ENCODE measurements at regions not wholly inside any gene's neighbourhood (a gene's known extent, or its start where the extent isn't known, plus 50 kb on each side); places are given as distances from the start of the nearest gene placed in this dataset.

DNA sequence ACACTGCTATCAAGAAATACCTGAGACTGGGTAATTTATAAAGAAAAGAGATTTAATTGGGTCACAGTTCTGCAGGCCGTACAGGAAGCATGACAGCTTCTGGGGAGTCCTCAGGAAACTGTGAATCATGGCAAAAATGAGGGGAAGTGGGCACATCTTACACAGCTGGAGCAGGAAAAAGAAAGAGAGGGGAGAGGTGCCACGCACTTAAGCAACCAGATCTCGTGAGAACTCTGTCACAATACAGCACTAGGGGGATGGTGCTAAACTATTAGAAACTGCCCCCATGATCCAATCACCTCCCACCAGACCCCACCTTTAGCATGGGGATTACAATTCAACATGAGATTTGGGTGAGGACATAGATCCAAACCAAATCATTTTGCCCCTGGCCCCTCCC, 105.5 kb upstream of the CPLX2 start:
- no peak for DNase-seq

- no peak for DNase-seq
Observed at GRCh38 chr5:175766963-175767362, 104.4 kb upstream of the CPLX2 start.

DNA sequence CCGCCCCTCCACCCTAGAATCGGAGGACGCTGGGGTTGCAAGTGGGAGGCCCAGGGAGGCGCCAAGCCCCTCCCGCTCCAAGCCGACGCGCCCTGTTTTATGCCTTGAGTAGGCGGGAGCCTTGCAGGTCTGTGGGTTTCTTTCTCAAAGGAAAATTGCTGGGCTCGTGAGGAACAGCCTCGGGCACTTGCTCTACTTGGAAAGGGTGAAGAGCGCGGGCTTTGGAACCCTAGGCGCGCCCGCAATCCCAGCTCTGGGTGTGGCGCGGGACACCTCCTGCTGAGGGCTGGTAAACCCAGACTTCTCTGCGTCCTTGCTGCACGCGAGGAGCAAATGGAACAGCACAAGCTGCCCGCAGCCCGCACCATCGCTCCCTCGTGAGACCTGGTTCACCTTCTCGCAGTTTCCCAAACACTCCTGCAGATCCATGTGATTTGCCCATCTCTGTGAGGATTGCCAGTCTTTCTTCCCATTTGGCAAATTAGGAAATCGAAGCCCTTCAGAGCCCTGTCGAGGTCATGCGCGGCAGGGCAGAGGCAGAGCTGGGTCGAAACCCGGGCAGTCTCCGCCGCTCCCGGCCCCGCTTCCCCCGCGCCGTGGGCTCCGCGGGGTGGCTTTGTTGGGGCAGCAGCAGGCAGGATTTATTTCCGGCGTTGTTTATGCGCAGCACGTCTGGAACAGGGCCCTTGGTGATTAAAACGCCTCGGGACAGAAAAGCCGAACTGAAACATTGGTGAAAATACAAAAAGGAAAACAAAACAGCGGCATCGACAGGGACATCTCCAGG, 98.4 kb upstream of the CPLX2 start:
- DNase-seq = peak; percentile 65

GRCh38 chr5:175773534-175774070, 97.8 kb upstream of the CPLX2 start:
- DNase-seq = no peak

- no peak for DNase-seq
Observed at GRCh38 chr5:175775416-175775815, 96.0 kb upstream of the CPLX2 start.

DNA sequence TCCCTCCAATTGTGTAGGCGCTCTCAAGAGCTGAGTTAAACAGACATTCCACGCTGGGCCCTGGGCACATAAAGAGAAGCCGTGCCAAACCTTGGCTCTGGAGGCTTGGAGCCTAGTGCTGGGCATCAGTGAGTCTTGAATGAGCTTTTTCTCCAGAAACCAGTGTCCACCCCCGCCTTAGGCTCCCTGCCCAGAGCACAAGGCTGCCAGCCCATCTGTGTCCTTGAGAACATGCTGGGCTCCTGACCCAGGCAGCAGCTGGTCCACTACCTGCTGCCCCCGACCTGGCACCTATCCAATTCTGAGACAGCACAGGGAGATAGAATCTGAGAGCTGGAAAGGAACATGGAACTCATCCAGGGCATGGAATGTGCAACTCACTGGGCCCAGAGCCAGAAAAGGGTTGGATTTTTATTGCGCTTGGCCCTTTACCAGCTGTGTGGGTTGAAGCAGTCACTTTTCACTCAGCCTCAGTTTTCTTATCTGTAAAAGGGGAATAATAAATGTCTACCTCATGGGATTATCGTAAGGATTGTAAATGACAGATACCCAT, 92.4 kb upstream of the CPLX2 start:
- peak; percentile 73 for DNase-seq

DNA sequence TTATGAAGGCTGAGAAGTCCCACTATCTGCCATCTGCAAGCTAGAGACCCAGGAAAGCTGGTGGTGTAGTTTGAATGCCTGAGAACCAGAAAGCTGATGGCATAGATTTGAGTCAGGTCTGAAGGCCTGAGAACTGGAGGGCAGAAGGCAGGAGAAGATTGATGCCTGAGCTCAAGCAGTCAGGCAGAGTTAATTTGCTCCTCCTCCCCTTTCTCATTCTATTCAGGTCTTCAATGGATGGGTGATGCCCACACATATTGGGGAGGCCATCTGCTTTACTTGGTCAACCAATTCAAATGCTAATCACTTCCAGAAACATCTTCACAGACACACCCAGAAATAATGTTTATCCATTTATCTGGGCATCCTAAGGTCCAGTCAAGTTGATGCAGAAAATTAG, 87.6 kb upstream of the CPLX2 start:
- no peak for DNase-seq

DNA sequence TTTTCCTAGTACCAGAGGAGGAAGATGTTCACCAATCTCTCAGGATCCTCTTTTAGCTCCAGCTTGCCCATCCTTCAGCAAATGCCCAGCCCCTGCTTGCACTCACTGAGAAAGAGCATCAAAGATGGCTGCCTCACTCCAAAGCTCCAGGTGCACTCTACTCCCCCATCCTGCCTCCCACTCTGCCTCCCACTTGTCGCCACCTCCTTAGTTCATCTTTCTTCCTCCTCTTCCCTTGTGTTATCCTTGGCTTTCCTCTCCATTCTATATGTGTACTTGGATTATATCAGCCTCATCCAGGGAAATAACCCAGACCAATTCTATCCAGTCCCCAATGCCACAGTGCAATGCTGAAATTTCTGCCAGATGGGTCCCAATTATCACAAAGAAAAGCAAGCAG, 87.1 kb upstream of the CPLX2 start:
- DNase-seq = no peak

DNA sequence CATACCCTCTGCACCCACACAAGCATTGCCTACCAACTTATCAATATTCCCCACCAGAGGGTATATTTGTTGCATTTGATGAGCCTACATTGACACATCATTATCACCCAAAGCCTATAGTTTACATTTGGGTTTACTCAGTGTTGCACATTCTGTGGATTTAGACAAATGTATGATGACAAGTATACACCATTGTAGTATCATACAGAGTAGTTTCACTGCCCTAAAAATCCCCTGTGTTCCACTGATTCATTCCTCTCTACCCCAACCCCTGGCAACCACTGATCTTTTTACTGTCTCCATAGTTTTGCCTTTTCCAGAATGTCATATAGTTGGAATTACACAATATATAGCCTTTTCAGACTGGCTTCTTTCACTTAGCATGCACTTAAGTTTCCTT, 85.7 kb upstream of the CPLX2 start:
- DNase-seq = no peak

- no peak for DNase-seq
Observed at GRCh38 chr5:175788155-175788787, 83.1 kb upstream of the CPLX2 start.

DNA sequence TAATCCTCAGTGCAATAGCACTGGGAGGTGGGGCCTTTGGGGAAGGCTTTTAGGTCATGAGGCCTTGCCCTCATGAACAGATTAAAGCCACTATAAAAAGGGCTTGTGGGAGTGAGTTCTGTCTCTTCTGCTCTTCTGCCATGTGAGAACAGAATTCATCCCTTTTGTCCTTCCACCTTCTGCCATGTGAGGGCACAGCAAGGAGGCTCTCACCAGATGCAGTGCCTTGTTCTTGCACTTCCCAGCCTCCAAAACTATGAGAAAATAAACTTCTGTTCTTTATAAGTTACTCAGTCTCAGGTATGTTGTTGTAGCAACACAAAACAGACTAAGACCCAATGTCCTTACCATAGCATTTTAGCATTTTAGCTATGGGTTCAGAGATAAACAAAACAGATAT, 81.7 kb upstream of the CPLX2 start:
- DNase-seq = no peak

DNA sequence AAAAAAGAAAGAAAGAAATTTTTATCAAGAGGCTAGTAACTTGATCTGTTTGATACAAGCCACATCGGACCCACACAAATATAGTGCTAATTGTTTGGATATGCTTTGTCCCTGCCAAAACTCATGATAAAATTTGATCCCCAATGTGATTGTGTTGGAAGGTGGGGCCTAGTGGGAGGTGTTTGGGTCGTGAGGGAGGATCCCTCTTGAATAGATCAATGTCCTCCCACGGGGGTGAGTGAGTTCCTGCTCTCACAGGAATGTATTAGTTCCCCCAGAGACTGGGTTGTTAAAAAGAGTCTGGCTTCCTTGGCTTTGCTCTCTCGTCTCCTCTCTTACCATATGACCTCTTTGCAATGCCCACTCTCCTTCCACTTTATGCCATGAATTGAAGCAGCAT, 80.6 kb upstream of the CPLX2 start:
- DNase-seq = no peak

DNA sequence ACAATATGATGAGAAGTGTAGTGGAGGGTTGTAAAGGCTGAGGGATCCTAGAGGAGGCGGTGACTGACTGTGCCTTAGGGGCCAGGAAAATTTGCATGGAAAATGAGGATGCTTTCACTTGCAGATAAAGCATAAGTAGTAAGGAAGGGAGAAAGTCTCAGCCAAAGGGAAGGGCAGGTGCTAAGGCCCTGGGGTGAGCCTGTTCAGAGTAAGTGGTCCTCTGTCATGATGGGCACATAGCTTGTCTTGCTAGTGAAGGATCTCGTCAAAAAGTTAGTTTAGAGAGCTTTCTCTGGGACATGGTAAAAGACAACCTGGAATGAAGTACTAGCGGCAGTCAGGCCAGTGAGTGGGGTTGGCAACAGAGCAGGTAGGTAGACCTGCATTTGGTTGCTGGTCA, 75.4 kb upstream of the CPLX2 start:
- DNase-seq = no peak

- DNase-seq = peak; percentile 71
Observed at GRCh38 chr5:175796536-175797499, 74.6 kb upstream of the CPLX2 start.

DNA sequence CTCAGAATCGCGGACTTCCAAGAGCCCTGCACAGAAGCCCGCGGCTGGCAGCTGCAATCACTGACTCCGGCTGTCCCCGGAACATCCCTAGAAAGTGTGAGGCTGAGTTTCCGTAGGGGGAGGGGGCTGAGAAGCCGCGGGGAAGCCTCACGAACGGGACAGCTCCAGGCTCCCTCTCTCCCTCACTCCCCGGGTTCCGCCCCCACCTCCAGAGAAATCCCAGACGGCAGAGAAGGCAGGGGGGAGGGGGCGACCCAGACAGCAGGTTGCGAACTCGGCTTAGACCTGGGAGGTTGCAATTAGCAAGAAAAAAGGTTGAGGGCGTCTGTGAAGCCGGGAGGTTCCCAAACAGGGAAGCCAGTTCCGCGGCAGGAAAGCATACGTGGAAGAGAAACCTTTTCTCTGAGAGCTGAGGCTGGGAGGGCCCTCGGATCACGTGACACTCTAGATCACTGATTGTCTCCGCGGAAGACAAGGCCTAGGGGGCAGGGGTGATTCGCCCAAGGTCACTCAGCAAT, 73.8 kb upstream of the CPLX2 start:
- DNase-seq = peak; percentile 79

GRCh38 chr5:175798626-175799025, 72.8 kb upstream of the CPLX2 start:
- DNase-seq = no peak

DNA sequence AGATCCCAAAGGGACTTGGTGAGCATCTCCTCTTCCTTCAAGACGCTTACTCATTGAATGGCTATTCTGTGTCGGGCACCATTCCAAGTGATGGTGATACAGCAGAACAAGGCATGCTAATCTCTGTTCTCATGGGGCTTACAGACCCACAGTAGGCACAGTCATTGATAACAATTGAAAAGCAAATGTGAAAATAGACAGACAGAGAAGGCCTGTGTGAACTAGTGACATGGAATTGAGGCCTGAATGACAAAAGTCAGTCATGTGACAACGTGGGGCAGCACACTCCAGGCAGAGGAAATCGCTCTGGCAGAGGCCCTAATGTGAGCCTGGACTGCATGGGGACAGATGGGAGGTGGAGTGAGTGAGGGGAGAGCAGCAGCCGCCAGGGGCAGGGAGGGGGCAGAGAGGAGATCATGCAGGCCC, 70.7 kb upstream of the CPLX2 start:
- no peak for DNase-seq

GRCh38 chr5:175802361-175802760, 69.0 kb upstream of the CPLX2 start:
- DNase-seq = no peak

DNA sequence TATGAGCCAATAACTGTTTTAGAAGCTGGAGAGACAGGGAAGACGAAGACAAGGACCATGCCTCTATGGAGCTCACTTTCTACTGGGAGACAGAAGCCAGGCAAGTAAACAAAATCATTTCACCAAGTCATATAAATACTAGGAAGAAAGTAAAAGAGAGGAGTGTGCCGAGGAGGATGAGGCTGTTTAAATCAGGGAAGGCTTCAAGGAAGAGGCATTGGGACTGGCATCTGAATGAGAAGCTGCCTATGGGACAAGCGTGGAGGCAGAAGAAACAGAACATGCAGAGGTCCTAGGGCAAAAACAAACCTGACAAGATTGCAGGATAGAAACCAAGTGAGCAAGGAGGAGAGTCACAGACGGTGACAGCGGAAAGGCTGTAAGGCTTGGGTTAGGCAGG, 68.1 kb upstream of the CPLX2 start:
- no peak for DNase-seq

DNA sequence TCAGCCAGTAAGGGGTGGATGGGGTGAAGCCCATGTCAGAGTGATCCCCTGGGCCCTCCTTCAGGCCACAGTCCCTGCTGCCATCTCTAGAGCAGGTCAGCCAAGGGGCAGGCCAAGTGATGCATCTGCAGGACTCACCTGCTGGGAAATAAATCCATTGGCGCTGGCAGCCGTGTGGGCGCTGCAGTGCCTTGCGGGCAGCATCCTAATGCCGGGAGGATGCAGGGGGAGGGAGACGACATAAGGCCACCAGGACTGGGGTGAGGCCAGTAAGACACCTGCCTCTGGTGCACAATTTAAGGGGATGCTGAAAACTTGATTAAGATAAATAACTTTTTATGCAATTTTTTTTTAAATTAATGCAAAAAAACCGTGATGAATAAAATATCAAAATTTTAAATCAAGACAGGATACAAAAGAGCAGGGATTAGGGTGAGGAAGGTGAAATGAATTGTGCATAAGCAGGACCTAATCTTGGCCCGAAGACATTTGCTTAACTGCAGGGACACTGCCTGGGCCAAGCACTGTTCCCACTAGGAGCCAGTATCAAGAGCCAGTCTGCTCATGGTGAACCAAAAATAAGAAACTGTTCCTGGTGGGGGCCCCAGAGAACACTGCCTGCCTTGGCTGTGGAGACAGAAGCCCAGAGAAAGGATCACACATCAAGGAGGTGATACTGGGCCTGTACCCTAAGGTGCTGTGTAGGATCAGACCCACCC, 67.5 kb upstream of the CPLX2 start:
- DNase-seq = no peak

GRCh38 chr5:175805256-175806011, 65.9 kb upstream of the CPLX2 start:
- DNase-seq = no peak
